Right ventricle myocardium superior (tissue), 1 donor: ENCODE measurements at regions not wholly inside any gene's neighbourhood (a gene's known extent, or its start where the extent isn't known, plus 50 kb on each side); places are given as distances from the start of the nearest gene placed in this dataset.
"Not testable (repeated sequence)": the region's sequence is repeated elsewhere in the genome, so short reads cannot be mapped to it uniquely, and the experiment has no call there.

Experiments used
- ATAC-seq: fragments of 200-7000 bp; cut with Tn5 transposase; one replicate; pipeline ENCODE4 v1.9.1; 2020; ENCODE audit warnings: mild to moderate bottlenecking; ENCODE audit not compliant: poor library complexity
- DNase-seq: peaks from one replicate; pipeline ENCODE4 v3.0.0-alpha.2; 2020
- intact Hi-C: fragments of 100-400 bp; cut with DNase I; formaldehyde crosslinking; loops from one replicate; pipeline ENCODE4 v1.11.2; 2022
- donor health status: DM: no; HTN: yes; CAD: no; lungs with severe emphysema.

DNA sequence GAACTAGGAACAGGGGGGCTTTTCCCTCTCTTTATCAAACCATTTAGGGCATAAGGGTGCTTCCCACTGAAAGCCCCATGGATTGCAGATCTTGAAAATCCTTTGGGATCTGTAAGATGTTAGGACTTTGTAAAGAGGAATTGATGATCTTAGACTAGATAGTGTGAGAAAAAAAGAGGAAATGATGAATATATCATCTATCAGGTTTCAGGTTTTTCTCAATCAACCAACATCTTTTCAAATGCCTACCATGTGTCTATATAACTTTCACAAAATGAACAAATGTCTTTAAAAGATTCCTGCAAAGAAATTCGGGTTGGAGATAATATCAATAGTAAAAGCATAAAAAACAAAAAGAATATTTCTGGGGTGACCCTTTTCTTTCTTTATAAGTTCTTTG is 50.1 kb downstream of the KCNC4 start:
- ATAC-seq (no peak), DNase-seq (no peak)
- intact Hi-C loops = loop anchor here (5.0 kb wide), 1 partner anchor 48 kb away; the partner anchor contains the start of gene KCNC4

GRCh38 chr1:110262296-110262695 is 52.2 kb downstream of the KCNC4 start:
- DNase-seq (no peak), ATAC-seq (no peak)
- intact Hi-C loops = loop anchor here (5.0 kb wide), 1 partner anchor 50 kb away; the partner anchor contains the start of gene KCNC4

GRCh38 chr1:110262846-110263631 is 52.9 kb downstream of the KCNC4 start:
- ATAC-seq (no peak), DNase-seq (no peak)
- intact Hi-C loops = loop anchor here (5.0 kb wide), 1 partner anchor 51 kb away; the partner anchor contains the start of gene KCNC4

DNA sequence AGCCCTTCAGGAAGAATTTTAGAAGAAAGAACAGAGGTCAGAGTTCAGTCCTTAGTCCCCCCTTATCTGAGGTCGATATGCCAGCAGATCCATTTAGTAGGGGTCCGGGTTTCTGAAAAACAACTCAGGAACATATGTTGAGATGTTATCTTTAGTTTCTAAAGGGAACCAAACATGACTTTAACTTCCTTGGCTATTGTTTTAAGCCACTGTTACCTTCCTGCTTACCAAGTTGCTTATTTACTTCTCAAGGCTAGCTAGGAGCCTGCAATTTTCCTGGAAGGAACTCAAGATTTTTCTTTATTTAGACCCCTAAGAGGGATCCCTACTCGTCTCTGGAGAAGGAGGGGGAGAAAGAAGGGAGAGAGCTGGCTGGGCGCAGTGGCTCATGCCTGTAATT is 54.3 kb downstream of the KCNC4 start:
- ATAC-seq (no peak), DNase-seq (no peak)
- intact Hi-C loops = loop anchor here (5.0 kb wide), 1 partner anchor 52 kb away; the partner anchor contains the start of gene KCNC4

- ATAC-seq (no peak), DNase-seq (no peak)
- intact Hi-C loops = no loop called here
Measured at GRCh38 chr1:110265186-110265585, 55.1 kb downstream of the KCNC4 start.

GRCh38 chr1:110266834-110267233 is 56.7 kb downstream of the KCNC4 start:
- intact Hi-C loops = no loop called here
- no peak for ATAC-seq
- no peak for DNase-seq

GRCh38 chr1:110267260-110267659 is 57.1 kb downstream of the KCNC4 start:
- ATAC-seq (no peak), DNase-seq (no peak)
- intact Hi-C loops = no loop called here

DNA sequence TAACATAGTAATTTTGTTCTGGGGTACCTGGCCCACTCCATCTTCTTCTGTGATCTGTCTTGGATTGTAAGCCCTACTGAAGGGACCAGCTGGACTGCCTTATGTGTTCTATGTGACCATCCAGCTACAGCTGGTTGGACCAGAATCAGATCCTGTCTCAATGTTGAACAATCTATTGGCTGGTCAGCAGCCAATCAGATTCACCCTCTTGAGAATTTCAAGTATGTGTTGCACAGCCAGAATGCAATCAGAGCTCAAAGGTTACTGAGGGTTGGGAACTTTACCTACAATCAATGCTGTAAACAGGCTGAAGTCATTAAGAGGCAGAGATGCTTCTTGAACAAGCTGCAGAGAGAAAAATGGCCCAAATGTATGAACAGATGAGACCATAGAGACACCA is 61.9 kb downstream of the KCNC4 start:
- ATAC-seq (no peak), DNase-seq (no peak)
- intact Hi-C loops = no loop called here

DNA sequence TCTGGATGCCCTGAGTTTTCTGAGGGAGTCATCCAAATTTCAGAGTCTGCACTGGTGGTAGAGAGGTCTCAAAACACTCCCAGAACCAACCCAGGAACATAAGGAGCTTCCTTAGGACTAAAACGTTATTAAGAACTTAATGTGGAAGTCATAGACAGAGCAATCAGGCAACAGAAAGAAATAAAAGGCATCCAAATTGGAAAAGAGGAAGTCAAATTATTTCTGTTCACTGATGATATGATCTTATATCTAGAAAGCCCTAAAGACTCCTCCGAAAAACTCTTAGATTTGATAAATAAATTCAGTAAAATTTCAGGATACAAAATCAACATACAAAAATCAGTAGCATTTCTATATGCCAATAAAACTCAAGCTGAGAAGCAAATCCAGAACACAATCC is 63.7 kb downstream of the KCNC4 start:
- DNase-seq, intact Hi-C loops, ATAC-seq: not testable (repeated sequence)

- ATAC-seq (no peak), DNase-seq (no peak)
- intact Hi-C loops = no loop called here
Measured at GRCh38 chr1:110280126-110280525, 59.1 kb upstream of the RBM15 start.

- DNase-seq (no peak), ATAC-seq (no peak)
- intact Hi-C loops = no loop called here
Measured at GRCh38 chr1:110280804-110281203, 58.4 kb upstream of the RBM15 start.

GRCh38 chr1:110281363-110282290 is 57.5 kb upstream of the RBM15 start:
- ATAC-seq (no peak), DNase-seq (no peak)
- intact Hi-C loops = no loop called here

GRCh38 chr1:110282395-110282794 is 56.8 kb upstream of the RBM15 start:
- no peak for ATAC-seq
- intact Hi-C loops = no loop called here
- DNase-seq = no peak

DNA sequence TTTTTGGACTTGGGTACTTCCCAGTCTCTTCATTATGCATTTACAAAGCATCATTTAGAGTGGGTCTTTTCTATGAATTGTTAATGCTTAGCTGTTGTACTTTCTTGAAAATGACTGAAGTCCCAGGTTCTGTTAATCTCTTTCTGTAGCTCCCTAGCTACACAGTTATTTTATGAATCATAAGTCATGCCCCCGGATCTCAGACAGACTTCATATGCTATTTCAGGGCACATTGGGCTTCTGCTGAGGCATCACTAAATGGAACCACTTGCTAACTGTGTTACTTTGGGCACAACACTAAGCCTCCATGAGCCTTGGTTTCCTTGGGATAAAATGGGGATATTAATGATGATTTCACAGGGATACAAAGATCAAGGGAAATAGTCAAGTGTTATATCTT is 55.5 kb upstream of the RBM15 start:
- ATAC-seq = no peak
- intact Hi-C loops = no loop called here

DNA sequence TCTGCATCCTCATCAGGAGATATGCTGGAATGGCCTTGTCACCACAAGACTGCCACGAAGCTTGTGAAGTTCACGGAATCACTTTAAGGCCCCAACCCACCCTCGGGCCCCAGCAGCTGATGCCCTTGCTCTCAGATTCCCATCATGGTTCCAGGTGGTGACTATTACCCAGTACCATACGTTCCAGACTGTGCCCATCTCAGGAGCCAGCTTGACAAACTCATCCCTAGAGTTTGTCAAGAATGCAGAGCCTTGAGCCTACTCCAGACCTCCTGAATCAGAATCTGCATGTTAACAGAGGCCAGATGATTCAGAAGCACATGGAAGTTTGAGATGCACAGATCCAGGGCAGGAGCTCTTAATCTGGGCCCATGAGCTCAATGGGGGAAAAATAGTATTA is 53.9 kb upstream of the RBM15 start:
- intact Hi-C loops = no loop called here
- ATAC-seq = no peak
- no peak for DNase-seq

More for the DNA sequence above, 55.5 kb upstream of the RBM15 start:
- no peak for DNase-seq

DNA sequence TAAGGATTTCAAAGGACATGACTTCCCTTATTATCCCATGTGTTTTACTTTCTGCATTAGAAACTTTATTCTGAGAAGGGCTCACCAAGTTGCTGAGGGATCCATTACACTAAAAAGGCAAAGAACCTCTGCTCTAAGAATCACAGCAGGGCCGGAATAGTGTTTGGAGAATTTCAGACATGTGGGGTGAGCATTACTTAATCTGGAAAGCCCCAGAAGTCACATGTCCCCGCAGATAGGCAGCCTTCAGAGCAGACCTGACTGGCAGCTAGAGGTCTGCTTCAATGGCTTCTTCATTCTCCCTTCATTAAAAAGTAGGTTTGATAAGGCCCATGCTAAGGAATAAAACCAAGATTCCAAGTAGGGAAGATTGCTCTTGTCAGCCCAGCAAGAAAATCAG is 52.6 kb upstream of the RBM15 start:
- intact Hi-C loops = no loop called here
- no peak for DNase-seq
- ATAC-seq = no peak

- intact Hi-C loops = no loop called here
- ATAC-seq = no peak
Measured at GRCh38 chr1:110288111-110288510, 51.1 kb upstream of the RBM15 start.

More at GRCh38 chr1:110288111-110288510, 51.1 kb upstream of the RBM15 start:
- no peak for DNase-seq
